Naive B cell (primary cell): ENCODE measurements at regions not wholly inside any gene's neighbourhood (a gene's known extent, or its start where the extent isn't known, plus 50 kb on each side); places are given as distances from the start of the nearest gene placed in this dataset.
"Not testable (repeated sequence)": the region's sequence is repeated elsewhere in the genome, so short reads cannot be mapped to it uniquely, and the experiment has no call there.

ENCODE experiments used
- ATAC-seq, 2 donors: fragments of 150-1000 bp; cut with Tn5 transposase; 2 replicates each; pipeline ENCODE4 v1.10.0; 2021; ENCODE audit warnings: low read depth in 2 of 2, mild to moderate bottlenecking in 2 of 2, moderate library complexity in 2 of 2
- DNase-seq: peaks from one replicate; pipeline ENCODE4 v3.0.0; 2022
- H3K27ac Mint-ChIP-seq, 6 donors: one replicate each; pipeline ENCODE4 v1.8.0; 2020 to 2022; ENCODE audit warnings: mild to moderate bottlenecking in 6 of 6, mixed read lengths in 6 of 6, moderate library complexity in 5 of 6, inconsistent platforms in 2 of 6
- H3K27me3 Mint-ChIP-seq, 3 donors: one replicate each; pipeline ENCODE4 v1.8.0; 2021 to 2022; ENCODE audit warnings: mixed read lengths in 3 of 3, mild to moderate bottlenecking in 1 of 3
- H3K36me3 Mint-ChIP-seq, 2 donors: one replicate each; pipeline ENCODE4 v1.8.0; 2020 to 2022; ENCODE audit warnings: mixed read lengths in 2 of 2, inconsistent platforms in 1 of 2, mild to moderate bottlenecking in 1 of 2
- H3K4me1 Mint-ChIP-seq, 3 donors: one replicate each; pipeline ENCODE4 v1.8.0; 2020 to 2022; ENCODE audit warnings: mixed read lengths in 3 of 3, inconsistent platforms in 1 of 3, mild to moderate bottlenecking in 1 of 3, moderate library complexity in 1 of 3
- H3K4me3 Mint-ChIP-seq, 8 donors: one replicate each; pipeline ENCODE4 v1.8.0; 2020 to 2022; ENCODE audit warnings: mild to moderate bottlenecking in 8 of 8, mixed read lengths in 8 of 8, moderate library complexity in 8 of 8, inconsistent platforms in 2 of 8
- H3K9me3 Mint-ChIP-seq, 7 donors: one replicate each; pipeline ENCODE4 v1.8.0; 2020 to 2022; ENCODE audit warnings: mixed read lengths in 7 of 7, mild to moderate bottlenecking in 5 of 7, inconsistent platforms in 2 of 7, moderate library complexity in 1 of 7

GRCh38 chr5:112472614-112473013 lies 53.5 kb upstream of the EPB41L4A start:
- peaks cover 16 to 33% (median 27%) of the 10 kb centered on the region in 3 donors for H3K27me3 Mint-ChIP-seq
- DNase-seq (no peak), ATAC-seq (no peak)
- H3K4me1 Mint-ChIP-seq = no peaks in the 10 kb centered on the region
- no peaks in the 10 kb centered on the region for H3K9me3 Mint-ChIP-seq
- H3K27ac Mint-ChIP-seq = no peak overlapping the region
- no peak overlapping the region for H3K4me3 Mint-ChIP-seq
- no peaks in the 10 kb centered on the region for H3K36me3 Mint-ChIP-seq

GRCh38 chr5:112473989-112474388 lies 54.9 kb upstream of the EPB41L4A start:
- no peak for DNase-seq
- peak overlapping the region in 1 of 6 donors; percentile 39 for H3K27ac Mint-ChIP-seq
- no peaks in the 10 kb centered on the region for H3K4me1 Mint-ChIP-seq
- H3K27me3 Mint-ChIP-seq = peaks cover 22 to 40% (median 37%) of the 10 kb centered on the region in 3 donors
- no peaks in the 10 kb centered on the region for H3K36me3 Mint-ChIP-seq
- ATAC-seq = no peak
- no peaks in the 10 kb centered on the region for H3K9me3 Mint-ChIP-seq
- H3K4me3 Mint-ChIP-seq = no peak overlapping the region

GRCh38 chr5:112475747-112476365 lies 56.8 kb upstream of the EPB41L4A start:
- no peaks in the 10 kb centered on the region for H3K4me1 Mint-ChIP-seq
- H3K27me3 Mint-ChIP-seq = peaks cover 22 to 42% (median 32%) of the 10 kb centered on the region in 3 donors
- H3K9me3 Mint-ChIP-seq = no peaks in the 10 kb centered on the region
- no peak overlapping the region for H3K4me3 Mint-ChIP-seq
- no peak overlapping the region for H3K27ac Mint-ChIP-seq
- H3K36me3 Mint-ChIP-seq = no peaks in the 10 kb centered on the region
- DNase-seq (no peak), ATAC-seq (no peak)

GRCh38 chr5:112479418-112479817 lies 60.3 kb upstream of the EPB41L4A start:
- Mint-ChIP-seq H3K27ac (no peak overlapping the region), H3K36me3 (peaks cover 8 to 16% of the 10 kb centered on the region in 2 donors), H3K4me1 (no peaks in the 10 kb centered on the region), H3K4me3 (no peak overlapping the region), H3K9me3 (peaks cover 5 to 18% (median 11%) of the 10 kb centered on the region in 7 donors), H3K27me3 (peaks cover 17 to 33% (median 23%) of the 10 kb centered on the region in 3 donors)
- no peak for ATAC-seq
- DNase-seq = no peak

- no peak overlapping the region for H3K4me3 Mint-ChIP-seq
- peaks cover 5 to 22% (median 14%) of the 10 kb centered on the region in 7 donors for H3K9me3 Mint-ChIP-seq
- ATAC-seq = no peak
- H3K27me3 Mint-ChIP-seq = peaks cover 24 to 35% (median 28%) of the 10 kb centered on the region in 3 donors
- H3K4me1 Mint-ChIP-seq = peaks cover 0 to 3% (median 0%) of the 10 kb centered on the region in 3 donors
- no peak overlapping the region for H3K27ac Mint-ChIP-seq
- peaks cover 8 to 20% of the 10 kb centered on the region in 2 donors for H3K36me3 Mint-ChIP-seq
- DNase-seq = no peak
Measured at GRCh38 chr5:112480501-112480900, 61.4 kb upstream of the EPB41L4A start.

GRCh38 chr5:112483704-112484103 lies 64.6 kb upstream of the EPB41L4A start:
- Mint-ChIP-seq H3K4me1 (peaks cover 0 to 3% (median 0%) of the 10 kb centered on the region in 3 donors), H3K36me3 (peaks cover 8 to 20% of the 10 kb centered on the region in 2 donors), H3K27ac (no peak overlapping the region), H3K27me3 (peaks cover 22 to 45% (median 23%) of the 10 kb centered on the region in 3 donors), H3K9me3 (peaks cover 5 to 22% (median 15%) of the 10 kb centered on the region in 7 donors), H3K4me3 (no peak overlapping the region)
- no peak for DNase-seq
- ATAC-seq = no peak

- H3K4me3 Mint-ChIP-seq = no peak overlapping the region
- peaks cover 5 to 22% (median 15%) of the 10 kb centered on the region in 7 donors for H3K9me3 Mint-ChIP-seq
- H3K27ac Mint-ChIP-seq = no peak overlapping the region
- DNase-seq (no peak), ATAC-seq (no peak)
- H3K27me3 Mint-ChIP-seq = peaks cover 22 to 37% (median 23%) of the 10 kb centered on the region in 3 donors
- peaks cover 8 to 20% of the 10 kb centered on the region in 2 donors for H3K36me3 Mint-ChIP-seq
- H3K4me1 Mint-ChIP-seq = peaks cover 0 to 3% (median 0%) of the 10 kb centered on the region in 3 donors
Measured at GRCh38 chr5:112485934-112486355, 66.9 kb upstream of the EPB41L4A start.

- DNase-seq = no peak
- H3K9me3 Mint-ChIP-seq = peaks cover 0 to 2% (median 0%) of the 10 kb centered on the region in 7 donors
- ATAC-seq = no peak
- peaks cover 0 to 4% (median 3%) of the 10 kb centered on the region in 3 donors for H3K4me1 Mint-ChIP-seq
- H3K27me3 Mint-ChIP-seq = peaks cover 6 to 26% (median 11%) of the 10 kb centered on the region in 3 donors
- H3K27ac Mint-ChIP-seq = no peak overlapping the region
- H3K36me3 Mint-ChIP-seq = no peaks in the 10 kb centered on the region
- no peak overlapping the region for H3K4me3 Mint-ChIP-seq
Measured at GRCh38 chr5:112491257-112491656, 72.2 kb upstream of the EPB41L4A start.

- Mint-ChIP-seq H3K9me3 (peaks cover 0 to 2% (median 0%) of the 10 kb centered on the region in 7 donors), H3K27me3 (peaks cover 6 to 35% (median 16%) of the 10 kb centered on the region in 3 donors), H3K4me3 (no peak overlapping the region), H3K4me1 (peaks cover 0 to 4% (median 3%) of the 10 kb centered on the region in 3 donors), H3K36me3 (no peaks in the 10 kb centered on the region), H3K27ac (peak overlapping the region in 1 of 6 donors; percentile 4)
- ATAC-seq (peak; percentile 89 to 99), DNase-seq (peak; percentile 6)
Measured at GRCh38 chr5:112492291-112492690, 73.2 kb upstream of the EPB41L4A start.

GRCh38 chr5:112503749-112504501 lies 84.8 kb upstream of the EPB41L4A start:
- ATAC-seq, H3K27ac Mint-ChIP-seq, H3K4me1 Mint-ChIP-seq, DNase-seq: not testable (repeated sequence)
- H3K27me3 Mint-ChIP-seq = peaks cover 3 to 41% (median 14%) of the 10 kb centered on the region in 3 donors
- H3K36me3 Mint-ChIP-seq = peaks cover 0 to 15% of the 10 kb centered on the region in 2 donors
- peaks cover 10 to 22% (median 16%) of the 10 kb centered on the region in 7 donors for H3K9me3 Mint-ChIP-seq
- peak overlapping the region in 1 of 8 donors; percentile 59 for H3K4me3 Mint-ChIP-seq

- Mint-ChIP-seq H3K36me3 (peaks cover 0 to 15% of the 10 kb centered on the region in 2 donors), H3K9me3 (peaks cover 10 to 40% (median 27%) of the 10 kb centered on the region in 7 donors), H3K27me3 (peaks cover 3 to 34% (median 9%) of the 10 kb centered on the region in 3 donors)
- not testable (repeated sequence) for H3K4me1 Mint-ChIP-seq, DNase-seq, H3K4me3 Mint-ChIP-seq, H3K27ac Mint-ChIP-seq, ATAC-seq
Measured at GRCh38 chr5:112509097-112509496, 90.0 kb upstream of the EPB41L4A start.

GRCh38 chr5:112511920-112512319 lies 92.8 kb upstream of the EPB41L4A start:
- Mint-ChIP-seq H3K4me1 (no peaks in the 10 kb centered on the region), H3K27ac (peak overlapping the region in 1 of 6 donors; percentile 9), H3K4me3 (no peak overlapping the region), H3K36me3 (no peaks in the 10 kb centered on the region), H3K27me3 (peaks cover 0 to 14% (median 0%) of the 10 kb centered on the region in 3 donors), H3K9me3 (peaks cover 0 to 28% (median 15%) of the 10 kb centered on the region in 7 donors)
- ATAC-seq (no peak), DNase-seq (no peak)

- Mint-ChIP-seq H3K36me3 (no peaks in the 10 kb centered on the region), H3K4me3 (no peak overlapping the region), H3K27ac (no peak overlapping the region), H3K27me3 (peaks cover 0 to 14% (median 0%) of the 10 kb centered on the region in 3 donors), H3K4me1 (no peaks in the 10 kb centered on the region), H3K9me3 (peaks cover 0 to 28% (median 16%) of the 10 kb centered on the region in 7 donors)
- DNase-seq = no peak
- ATAC-seq = no peak
Measured at GRCh38 chr5:112512901-112513300, 93.8 kb upstream of the EPB41L4A start.
